Liver (tissue), 7 donors: ENCODE measurements at regions not wholly inside any gene's neighbourhood (a gene's known extent, or its start where the extent isn't known, plus 50 kb on each side); places are given as distances from the start of the nearest gene placed in this dataset.

Experiments
- DNase-seq: peaks from one replicate; pipeline ENCODE4 v3.0.0-alpha.2; 2017; ENCODE audit warnings: low spot score
- H3K27ac ChIP-seq, 2 donors: one replicate each; pipeline ENCODE4 v1.7.0; 2013; ENCODE audit warnings: inconsistent platforms in 2 of 2, low read length in 2 of 2, control low read depth in 1 of 2, low read depth in 1 of 2, mild to moderate bottlenecking in 1 of 2
- H3K27me3 ChIP-seq, 4 donors: one replicate each; pipeline versions ENCODE4 v1.6.1 to v1.7.0; 2013; ENCODE audit warnings: low read length in 3 of 4, inconsistent platforms in 1 of 4, mild to moderate bottlenecking in 1 of 4, moderate library complexity in 1 of 4; ENCODE audit not compliant: control insufficient read depth in 4 of 4, insufficient read depth in 4 of 4
- H3K36me3 ChIP-seq, 4 donors: one replicate each; pipeline versions ENCODE4 v1.6.1 to v1.7.0; 2013; ENCODE audit warnings: low read length in 3 of 4, mild to moderate bottlenecking in 3 of 4, low read depth in 1 of 4, moderate library complexity in 1 of 4; ENCODE audit not compliant: control insufficient read depth in 4 of 4, insufficient read depth in 3 of 4
- H3K4me1 ChIP-seq, 4 donors: one replicate each; pipeline versions ENCODE4 v1.6.1 to v1.7.0; 2013; ENCODE audit warnings: low read length in 3 of 4, mild to moderate bottlenecking in 3 of 4, moderate library complexity in 1 of 4; ENCODE audit not compliant: control insufficient read depth in 4 of 4, insufficient read depth in 4 of 4
- H3K4me3 ChIP-seq, 3 donors: one replicate each; pipeline versions ENCODE4 v1.6.1 to v1.7.0; 2013; ENCODE audit warnings: low read length in 3 of 3, control low read depth in 1 of 3, low read depth in 1 of 3, mild to moderate bottlenecking in 1 of 3
- H3K9ac ChIP-seq, 2 donors: one replicate each; pipeline ENCODE4 v1.7.0; 2013; ENCODE audit warnings: low read length in 2 of 2, mild to moderate bottlenecking in 2 of 2, moderate library complexity in 2 of 2, control low read depth in 1 of 2, low read depth in 1 of 2
- H3K9me3 ChIP-seq, 4 donors: one replicate each; pipeline versions ENCODE4 v1.6.1 to v1.7.0; 2013; ENCODE audit warnings: low read length in 3 of 4; ENCODE audit not compliant: control insufficient read depth in 4 of 4
- EGR1 ChIP-seq, 2 donors: IDR thresholded peaks; 2 replicates each; pipeline ENCODE4 v1.6.1; 2016 to 2018; ENCODE audit warnings: antibody characterized with exemption in 2 of 2, low read depth in 2 of 2
- FOXA1 ChIP-seq: IDR thresholded peaks from 2 replicates; pipeline ENCODE4 v1.6.1; 2016; ENCODE audit warnings: antibody characterized with exemption
- FOXA2 ChIP-seq: IDR thresholded peaks from 2 replicates; pipeline ENCODE4 v1.6.1; 2016; ENCODE audit warnings: antibody characterized with exemption
- GABPA ChIP-seq, 2 donors: IDR thresholded peaks in 1 of 2; conservative IDR thresholded peaks in 1 of 2; 2 replicates each; pipeline ENCODE4 v1.6.1; 2016; ENCODE audit warnings: antibody characterized with exemption in 2 of 2, mild to moderate bottlenecking in 1 of 2, moderate library complexity in 1 of 2
- HNF4A ChIP-seq, 2 donors: conservative IDR thresholded peaks; 2 replicates each; pipeline ENCODE4 v1.6.1; 2016; ENCODE audit warnings: antibody characterized with exemption in 2 of 2, mild to moderate bottlenecking in 2 of 2
- JUND ChIP-seq, 2 donors: IDR thresholded peaks; 2 replicates each; pipeline ENCODE4 v1.6.1; 2016; ENCODE audit warnings: antibody characterized with exemption in 2 of 2
- NR2F2 ChIP-seq: IDR thresholded peaks from 2 replicates; pipeline ENCODE4 v1.6.1; 2016; ENCODE audit warnings: antibody characterized with exemption
- RXRA ChIP-seq, 2 donors: IDR thresholded peaks; 2 replicates each; pipeline ENCODE4 v1.6.1; 2017 to 2018; ENCODE audit warnings: antibody characterized with exemption in 2 of 2, mild to moderate bottlenecking in 1 of 2
- SP1 ChIP-seq: IDR thresholded peaks from 2 replicates; pipeline ENCODE4 v1.6.1; 2018; ENCODE audit warnings: antibody characterized with exemption, mild to moderate bottlenecking
- TAF1 ChIP-seq: conservative IDR thresholded peaks from 2 replicates; pipeline ENCODE4 v1.6.1; 2016; ENCODE audit warnings: antibody characterized with exemption, mild to moderate bottlenecking
- YY1 ChIP-seq: IDR thresholded peaks from 2 replicates; pipeline ENCODE4 v1.6.1; 2016; ENCODE audit warnings: antibody characterized with exemption, mild to moderate bottlenecking
- WGBS: extraction: QIAGEN DNeasy Blood & Tissue Kit; methylation state at CpG from one replicate; pipeline ENCODE4 v1.1.7; 2013; 5-methylcytosine and 5-hydroxymethylcytosine counted together
- TF ChIP-seq, protein P1 (sequence below): IDR thresholded peaks from 2 replicates; pipeline ENCODE4 v1.6.1; 2016; ENCODE audit warnings: antibody characterized with exemption
- TF ChIP-seq, protein P2 (sequence below): IDR thresholded peaks from 2 replicates; pipeline ENCODE4 v1.6.1; 2016; ENCODE audit warnings: antibody characterized with exemption
- TF ChIP-seq, protein P3 (sequence below): IDR thresholded peaks from 2 replicates; pipeline ENCODE4 v1.6.1; 2016; ENCODE audit warnings: antibody characterized with exemption
- TF ChIP-seq, protein P4 (sequence below): IDR thresholded peaks from 2 replicates; pipeline ENCODE4 v1.6.1; 2016; ENCODE audit warnings: antibody characterized with exemption, mild to moderate bottlenecking
- donor health status: healthy.
- donor health status: healthy.
- donor health status: healthy.
- donor health status: healthy.

DNA sequence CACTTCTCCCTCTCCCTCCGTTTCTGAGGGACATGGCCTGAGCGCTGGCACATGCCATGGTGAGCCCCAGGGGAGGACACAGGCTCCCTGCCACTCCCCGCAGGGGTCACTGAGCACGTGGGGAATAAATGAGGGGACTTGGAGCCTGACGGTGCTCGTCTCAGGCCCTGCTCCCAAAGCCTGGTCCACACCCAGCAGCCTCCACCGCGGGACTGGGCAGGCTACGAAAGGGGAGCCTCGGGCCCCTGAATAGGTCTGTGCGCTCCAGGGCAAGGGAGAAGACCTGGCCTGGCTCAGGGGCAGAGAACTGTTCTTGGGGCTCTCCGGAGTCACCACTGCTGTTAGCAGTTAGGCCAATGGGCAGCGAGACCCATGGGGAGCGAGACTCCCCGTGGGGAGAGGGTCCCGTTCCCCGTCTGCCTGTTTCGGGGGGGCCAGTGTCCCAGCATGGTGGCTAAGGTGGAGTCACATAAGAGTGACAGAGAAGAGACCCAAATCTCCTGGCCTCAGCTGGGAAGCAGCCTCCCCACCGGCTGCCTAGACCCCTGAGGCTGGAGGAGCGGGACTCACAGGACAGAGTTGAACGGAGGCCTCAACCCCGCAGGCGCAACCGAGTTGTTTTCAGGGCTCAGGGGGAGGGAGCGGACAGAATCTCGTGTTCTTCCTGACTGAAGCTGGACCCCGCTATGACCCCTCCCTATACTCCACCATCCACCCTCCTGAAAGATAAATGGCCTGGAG lies 329.8 kb upstream of the SFSWAP start:
- Histone ChIP-seq H3K9ac (no peak overlapping the region), H3K9me3 (no peaks in the 10 kb centered on the region), H3K36me3 (no peaks in the 10 kb centered on the region), H3K27ac (no peak overlapping the region), H3K4me1 (no peaks in the 10 kb centered on the region), H3K27me3 (peaks cover 0 to 3% (median under 1%) of the 10 kb centered on the region in 4 donors), H3K4me3 (no peak overlapping the region)
- no peak for DNase-seq
- TF ChIP-seq, protein P1, sequence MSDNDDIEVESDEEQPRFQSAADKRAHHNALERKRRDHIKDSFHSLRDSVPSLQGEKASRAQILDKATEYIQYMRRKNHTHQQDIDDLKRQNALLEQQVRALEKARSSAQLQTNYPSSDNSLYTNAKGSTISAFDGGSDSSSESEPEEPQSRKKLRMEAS: no peak
- TF ChIP-seq FOXA1 (no peak), NR2F2 (no peak), YY1 (no peak), FOXA2 (no peak), TAF1 (no peak), GABPA (IDR thresholded peaks at IDR 0.05 in 1 of 2, conservative IDR thresholded peaks at IDR 0.05 in 1 of 2) (no peak), RXRA (IDR thresholded peaks at IDR 0.05) (no peak), SP1 (no peak)
- TF ChIP-seq, protein P2, sequence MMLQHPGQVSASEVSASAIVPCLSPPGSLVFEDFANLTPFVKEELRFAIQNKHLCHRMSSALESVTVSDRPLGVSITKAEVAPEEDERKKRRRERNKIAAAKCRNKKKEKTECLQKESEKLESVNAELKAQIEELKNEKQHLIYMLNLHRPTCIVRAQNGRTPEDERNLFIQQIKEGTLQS: no peak
- WGBS: 56% methylated on average over 27 of the region's 27 CpGs

DNA sequence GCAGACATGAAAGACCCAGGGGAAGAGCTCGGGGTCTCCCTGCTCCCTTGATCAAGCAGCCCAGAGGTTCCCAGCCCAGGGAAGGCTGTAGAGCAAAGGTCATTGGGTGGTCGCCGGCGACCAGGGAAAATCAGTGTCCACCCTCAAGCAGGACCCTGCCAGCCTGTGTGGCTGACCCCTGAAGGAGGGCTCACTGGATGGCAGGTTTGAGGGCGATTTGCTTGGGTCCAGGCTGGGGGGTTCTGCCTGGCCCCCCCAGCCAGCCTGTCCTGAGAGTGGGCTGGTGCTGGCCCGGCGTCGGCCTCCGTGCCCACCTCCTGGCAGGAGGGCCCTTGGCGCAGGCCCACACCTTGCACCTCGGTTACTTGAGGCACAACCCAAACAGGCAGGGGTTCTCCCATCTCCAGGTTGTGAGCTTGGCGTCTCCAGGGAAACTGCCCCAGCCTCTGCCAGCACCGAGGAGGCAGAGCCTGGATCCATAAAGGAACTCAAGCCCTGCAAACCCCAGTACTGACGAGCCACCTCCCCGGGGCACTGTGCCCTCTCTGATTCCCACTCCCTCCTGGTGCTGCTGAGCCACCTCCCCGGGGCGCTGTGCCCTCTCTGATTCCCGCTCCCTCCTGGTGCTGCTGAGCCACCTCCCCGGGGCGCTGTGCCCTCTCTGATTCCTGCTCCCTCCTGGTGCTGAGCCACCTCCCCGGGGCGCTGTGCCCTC lies 329.0 kb upstream of the SFSWAP start:
- no peak for DNase-seq
- no peaks in the 10 kb centered on the region for H3K36me3 ChIP-seq
- 74% methylated on average over 22 of the region's 22 CpGs for WGBS
- no peaks in the 10 kb centered on the region for H3K9me3 ChIP-seq
- TF ChIP-seq, protein P3, sequence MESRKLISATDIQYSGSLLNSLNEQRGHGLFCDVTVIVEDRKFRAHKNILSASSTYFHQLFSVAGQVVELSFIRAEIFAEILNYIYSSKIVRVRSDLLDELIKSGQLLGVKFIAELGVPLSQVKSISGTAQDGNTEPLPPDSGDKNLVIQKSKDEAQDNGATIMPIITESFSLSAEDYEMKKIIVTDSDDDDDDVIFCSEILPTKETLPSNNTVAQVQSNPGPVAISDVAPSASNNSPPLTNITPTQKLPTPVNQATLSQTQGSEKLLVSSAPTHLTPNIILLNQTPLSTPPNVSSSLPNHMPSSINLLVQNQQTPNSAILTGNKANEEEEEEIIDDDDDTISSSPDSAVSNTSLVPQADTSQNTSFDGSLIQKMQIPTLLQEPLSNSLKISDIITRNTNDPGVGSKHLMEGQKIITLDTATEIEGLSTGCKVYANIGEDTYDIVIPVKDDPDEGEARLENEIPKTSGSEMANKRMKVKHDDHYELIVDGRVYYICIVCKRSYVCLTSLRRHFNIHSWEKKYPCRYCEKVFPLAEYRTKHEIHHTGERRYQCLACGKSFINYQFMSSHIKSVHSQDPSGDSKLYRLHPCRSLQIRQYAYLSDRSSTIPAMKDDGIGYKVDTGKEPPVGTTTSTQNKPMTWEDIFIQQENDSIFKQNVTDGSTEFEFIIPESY: no peak
- TF ChIP-seq EGR1 (IDR thresholded peaks at IDR 0.05; ENCODE audit: low read depth in 2 of 2) (no peak), YY1 (no peak), FOXA2 (no peak), FOXA1 (no peak), GABPA (IDR thresholded peaks at IDR 0.05 in 1 of 2, conservative IDR thresholded peaks at IDR 0.05 in 1 of 2) (no peak), NR2F2 (no peak), HNF4A (conservative IDR thresholded peaks at IDR 0.05) (no peak), JUND (IDR thresholded peaks at IDR 0.05) (no peak), SP1 (no peak)
- TF ChIP-seq, protein P2: no peak
- TF ChIP-seq, protein P4, sequence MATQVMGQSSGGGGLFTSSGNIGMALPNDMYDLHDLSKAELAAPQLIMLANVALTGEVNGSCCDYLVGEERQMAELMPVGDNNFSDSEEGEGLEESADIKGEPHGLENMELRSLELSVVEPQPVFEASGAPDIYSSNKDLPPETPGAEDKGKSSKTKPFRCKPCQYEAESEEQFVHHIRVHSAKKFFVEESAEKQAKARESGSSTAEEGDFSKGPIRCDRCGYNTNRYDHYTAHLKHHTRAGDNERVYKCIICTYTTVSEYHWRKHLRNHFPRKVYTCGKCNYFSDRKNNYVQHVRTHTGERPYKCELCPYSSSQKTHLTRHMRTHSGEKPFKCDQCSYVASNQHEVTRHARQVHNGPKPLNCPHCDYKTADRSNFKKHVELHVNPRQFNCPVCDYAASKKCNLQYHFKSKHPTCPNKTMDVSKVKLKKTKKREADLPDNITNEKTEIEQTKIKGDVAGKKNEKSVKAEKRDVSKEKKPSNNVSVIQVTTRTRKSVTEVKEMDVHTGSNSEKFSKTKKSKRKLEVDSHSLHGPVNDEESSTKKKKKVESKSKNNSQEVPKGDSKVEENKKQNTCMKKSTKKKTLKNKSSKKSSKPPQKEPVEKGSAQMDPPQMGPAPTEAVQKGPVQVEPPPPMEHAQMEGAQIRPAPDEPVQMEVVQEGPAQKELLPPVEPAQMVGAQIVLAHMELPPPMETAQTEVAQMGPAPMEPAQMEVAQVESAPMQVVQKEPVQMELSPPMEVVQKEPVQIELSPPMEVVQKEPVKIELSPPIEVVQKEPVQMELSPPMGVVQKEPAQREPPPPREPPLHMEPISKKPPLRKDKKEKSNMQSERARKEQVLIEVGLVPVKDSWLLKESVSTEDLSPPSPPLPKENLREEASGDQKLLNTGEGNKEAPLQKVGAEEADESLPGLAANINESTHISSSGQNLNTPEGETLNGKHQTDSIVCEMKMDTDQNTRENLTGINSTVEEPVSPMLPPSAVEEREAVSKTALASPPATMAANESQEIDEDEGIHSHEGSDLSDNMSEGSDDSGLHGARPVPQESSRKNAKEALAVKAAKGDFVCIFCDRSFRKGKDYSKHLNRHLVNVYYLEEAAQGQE: no peak
- no peak overlapping the region for H3K27ac ChIP-seq
- H3K4me3 ChIP-seq: no peak overlapping the region
- H3K9ac ChIP-seq: no peak overlapping the region
- H3K4me1 ChIP-seq: no peaks in the 10 kb centered on the region
- H3K27me3 ChIP-seq: peaks cover 0 to 3% (median under 1%) of the 10 kb centered on the region in 4 donors
